Choroid plexus epithelial cell (primary cell): ENCODE measurements at regions not wholly inside any gene's neighbourhood (a gene's known extent, or its start where the extent isn't known, plus 50 kb on each side); places are given as distances from the start of the nearest gene placed in this dataset.
"Not testable (repeated sequence)": the region's sequence is repeated elsewhere in the genome, so short reads cannot be mapped to it uniquely, and the experiment has no call there.

ENCODE experiments used
- DNase-seq: peaks from one replicate; pipeline ENCODE4 v3.0.0-alpha.2; 2010; ENCODE audit warnings: low read depth
- H3K4me3 ChIP-seq: 2 replicates; pipeline ENCODE4 v1.5.1; 2011; ENCODE audit warnings: low read depth, mild to moderate bottlenecking, control low read depth, low read length, moderate library complexity
- CTCF ChIP-seq: conservative IDR thresholded peaks from 2 replicates; pipeline ENCODE4 v1.5.1; 2011; ENCODE audit warnings: low read depth, mild to moderate bottlenecking, control low read depth, inconsistent platforms, low read length, moderate library complexity

DNA sequence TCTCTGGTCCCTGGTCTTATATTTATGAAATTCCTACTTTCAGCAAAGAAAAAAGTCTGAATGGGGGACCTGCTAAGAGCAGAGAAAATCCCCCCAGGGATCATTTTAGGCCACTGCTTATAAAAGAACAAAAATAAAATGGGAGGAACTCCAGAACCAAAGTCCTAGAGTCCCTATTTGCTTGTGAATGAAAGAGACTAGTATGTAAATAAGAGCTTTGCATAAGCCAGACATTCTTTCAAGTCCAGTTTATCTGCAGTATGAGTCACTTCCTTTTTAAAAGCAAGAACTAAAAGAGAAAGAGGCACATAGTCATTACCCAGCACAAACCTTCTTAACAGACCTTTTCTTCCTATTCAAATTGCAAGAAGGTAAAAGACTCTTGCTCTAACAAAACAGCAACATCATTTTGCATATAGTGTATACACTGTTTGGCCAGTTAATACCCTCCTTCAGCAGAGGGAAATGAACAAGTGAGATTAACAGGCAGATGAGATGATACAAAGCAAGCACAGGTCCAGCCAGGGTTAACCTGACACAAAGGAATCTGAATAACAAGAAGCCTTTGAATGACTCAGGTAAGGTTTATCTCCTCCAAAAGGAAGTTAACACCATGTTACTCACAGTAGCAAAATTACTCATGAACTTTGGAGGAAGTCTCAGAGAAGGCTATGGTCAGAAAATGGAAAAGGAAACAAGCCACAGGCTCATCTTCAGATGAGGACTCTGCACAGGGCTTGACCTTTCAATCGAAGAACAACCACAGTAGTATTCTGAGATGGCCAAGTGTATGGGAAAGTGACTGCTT is 87.3 kb downstream of the PHLDA1 start:
- DNase-seq, result peak; percentile 91
- no peak for TF ChIP-seq CTCF
- no peak overlapping the region for H3K4me3 ChIP-seq

DNA sequence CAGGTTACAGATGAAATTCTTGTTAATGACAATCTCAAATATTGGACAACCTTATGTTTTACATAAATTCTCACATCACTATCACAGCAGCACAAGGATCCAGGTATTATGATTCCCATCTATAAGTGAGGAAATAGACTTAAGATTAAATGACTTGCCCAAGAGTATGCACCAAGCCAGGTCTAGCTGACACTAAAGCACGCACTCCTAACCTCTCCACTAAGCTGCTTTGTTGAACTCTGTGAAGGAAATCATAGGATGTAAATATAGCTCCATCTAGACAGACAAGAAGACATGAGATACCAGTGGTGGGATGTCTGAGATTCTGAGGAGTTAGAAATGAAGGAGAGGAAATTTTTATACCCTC is 87.9 kb downstream of the PHLDA1 start:
- no peak for TF ChIP-seq CTCF
- DNase-seq, result peak; percentile 43
- no peak overlapping the region for H3K4me3 ChIP-seq

GRCh38 chr12:75941661-75942060 is 89.9 kb downstream of the PHLDA1 start:
- H3K4me3 ChIP-seq, DNase-seq: not testable (repeated sequence)

DNA sequence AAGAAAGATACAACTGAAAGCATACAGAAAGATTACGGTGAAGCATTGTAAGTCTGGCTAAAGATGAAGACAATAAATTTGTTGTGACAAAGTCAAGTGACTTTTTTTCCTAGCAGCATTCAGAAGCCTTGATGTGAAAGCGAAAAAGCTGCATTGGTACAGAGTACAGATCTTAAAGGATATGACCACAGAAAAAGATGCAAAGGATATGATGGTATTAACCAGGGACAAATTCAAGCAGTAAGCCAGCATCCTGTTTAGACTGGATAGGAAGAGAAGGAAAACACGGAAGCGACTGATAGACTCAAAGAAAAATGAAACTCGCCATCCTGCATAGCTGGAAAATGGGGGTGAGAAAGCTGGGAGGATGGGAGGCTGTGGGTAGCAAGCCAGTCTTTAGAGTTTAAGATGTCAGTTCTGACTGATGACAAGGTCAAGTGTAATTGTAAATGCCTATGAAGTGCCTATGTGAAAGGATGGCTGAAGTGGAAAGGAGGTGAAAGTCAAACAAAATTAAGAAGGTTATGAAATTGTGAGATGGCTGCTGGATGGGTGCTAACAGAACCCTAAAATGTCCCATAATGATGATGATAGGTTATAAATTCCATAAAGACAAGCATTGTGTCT is 92.4 kb downstream of the PHLDA1 start:
- H3K4me3 ChIP-seq, result no peak overlapping the region
- no peak for TF ChIP-seq CTCF
- DNase-seq, result no peak

- no peak overlapping the region for H3K4me3 ChIP-seq
- no peak for TF ChIP-seq CTCF
- DNase-seq, result no peak
These were observed 93.4 kb downstream of the PHLDA1 start for GRCh38 chr12:75938189-75938588.

GRCh38 chr12:75937486-75937885 is 94.1 kb downstream of the PHLDA1 start:
- DNase-seq, result no peak
- TF ChIP-seq CTCF, result no peak

GRCh38 chr12:75936515-75937440 is 94.8 kb downstream of the PHLDA1 start:
- no peak for DNase-seq
- no peak for TF ChIP-seq CTCF
- no peak overlapping the region for H3K4me3 ChIP-seq

More at GRCh38 chr12:75937486-75937885, 94.1 kb downstream of the PHLDA1 start:
- H3K4me3 ChIP-seq, result no peak overlapping the region
